ENCODE measurements at regions not wholly inside any gene's neighbourhood (a gene's known extent, or its start where the extent isn't known, plus 50 kb on each side); places are given as distances from the start of the nearest gene placed in this dataset.

DNA sequence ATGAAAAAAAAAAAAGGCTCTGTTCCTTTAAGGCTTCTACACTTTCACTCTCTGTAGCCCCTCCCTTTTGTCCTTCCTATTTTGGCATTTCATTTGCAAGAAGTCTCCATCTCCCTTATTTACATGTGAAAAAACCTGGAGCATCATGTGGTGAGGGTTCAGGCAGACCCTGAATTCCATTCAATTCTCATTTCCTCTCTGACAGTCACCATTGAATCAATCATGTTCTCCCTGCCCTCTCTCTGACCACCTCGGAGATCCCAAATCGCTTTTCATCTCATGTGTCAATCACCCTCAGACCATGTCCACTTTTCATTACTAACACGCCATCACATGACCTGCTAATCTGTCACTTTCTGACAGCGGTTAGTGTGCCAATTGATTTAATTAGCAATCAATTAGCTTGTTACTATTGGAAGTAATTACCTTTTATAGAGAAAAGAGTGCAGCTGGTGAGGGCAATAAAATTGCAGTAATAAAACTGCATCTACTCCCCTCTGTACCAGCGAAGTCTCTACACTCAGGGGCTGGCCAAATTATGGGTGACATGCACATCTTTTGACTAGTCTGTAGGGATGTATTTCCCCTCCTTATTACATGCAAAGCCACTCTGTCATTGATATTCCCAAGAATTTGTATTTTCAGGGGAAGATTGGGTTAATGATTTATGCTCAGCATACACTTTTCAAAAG lies 317.4 kb downstream of the EN1 start:
- no peaks in the 10 kb centered on the region for H3F3A ChIP-seq (ENCODE audit: insufficient read depth, low read length)
- H3K4me1 ChIP-seq (ENCODE audit: insufficient read depth, low read length, severe bottlenecking): no peaks in the 10 kb centered on the region
- H4K20me1 ChIP-seq (ENCODE audit: insufficient read depth, low read length): no peaks in the 10 kb centered on the region
- no peak overlapping the region for H3K4me3 ChIP-seq (ENCODE audit: low read depth, low read length, poor library complexity, severe bottlenecking)
- H3K9me3 ChIP-seq (ENCODE audit: low read length): no peaks in the 10 kb centered on the region
- no peaks in the 10 kb centered on the region for H3K9me2 ChIP-seq (ENCODE audit: low read depth, low read length)
- TF ChIP-seq EZH2 (IDR thresholded peaks at IDR 0.05; ENCODE audit: borderline replicate concordance, low read length): no peak
- TF ChIP-seq, protein P1, sequence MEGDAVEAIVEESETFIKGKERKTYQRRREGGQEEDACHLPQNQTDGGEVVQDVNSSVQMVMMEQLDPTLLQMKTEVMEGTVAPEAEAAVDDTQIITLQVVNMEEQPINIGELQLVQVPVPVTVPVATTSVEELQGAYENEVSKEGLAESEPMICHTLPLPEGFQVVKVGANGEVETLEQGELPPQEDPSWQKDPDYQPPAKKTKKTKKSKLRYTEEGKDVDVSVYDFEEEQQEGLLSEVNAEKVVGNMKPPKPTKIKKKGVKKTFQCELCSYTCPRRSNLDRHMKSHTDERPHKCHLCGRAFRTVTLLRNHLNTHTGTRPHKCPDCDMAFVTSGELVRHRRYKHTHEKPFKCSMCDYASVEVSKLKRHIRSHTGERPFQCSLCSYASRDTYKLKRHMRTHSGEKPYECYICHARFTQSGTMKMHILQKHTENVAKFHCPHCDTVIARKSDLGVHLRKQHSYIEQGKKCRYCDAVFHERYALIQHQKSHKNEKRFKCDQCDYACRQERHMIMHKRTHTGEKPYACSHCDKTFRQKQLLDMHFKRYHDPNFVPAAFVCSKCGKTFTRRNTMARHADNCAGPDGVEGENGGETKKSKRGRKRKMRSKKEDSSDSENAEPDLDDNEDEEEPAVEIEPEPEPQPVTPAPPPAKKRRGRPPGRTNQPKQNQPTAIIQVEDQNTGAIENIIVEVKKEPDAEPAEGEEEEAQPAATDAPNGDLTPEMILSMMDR (IDR thresholded peaks at IDR 0.05; ENCODE audit: low read length): no peak
- H3K27me3 ChIP-seq (ENCODE audit: insufficient read depth, low read length): no peaks in the 10 kb centered on the region
- no peak overlapping the region for H2AFZ ChIP-seq (ENCODE audit: low read length)
- no peak overlapping the region for H3K27ac ChIP-seq (ENCODE audit: low read depth, low read length, poor library complexity, severe bottlenecking)
- H3K4me2 ChIP-seq (ENCODE audit: low read length): no peak overlapping the region
- no peaks in the 10 kb centered on the region for H3K36me3 ChIP-seq (ENCODE audit: insufficient read depth, low read length)
- no peaks in the 10 kb centered on the region for H3K79me2 ChIP-seq (ENCODE audit: insufficient read depth, low read length)
- H3K9ac ChIP-seq (ENCODE audit: low read length): no peak overlapping the region

DNA sequence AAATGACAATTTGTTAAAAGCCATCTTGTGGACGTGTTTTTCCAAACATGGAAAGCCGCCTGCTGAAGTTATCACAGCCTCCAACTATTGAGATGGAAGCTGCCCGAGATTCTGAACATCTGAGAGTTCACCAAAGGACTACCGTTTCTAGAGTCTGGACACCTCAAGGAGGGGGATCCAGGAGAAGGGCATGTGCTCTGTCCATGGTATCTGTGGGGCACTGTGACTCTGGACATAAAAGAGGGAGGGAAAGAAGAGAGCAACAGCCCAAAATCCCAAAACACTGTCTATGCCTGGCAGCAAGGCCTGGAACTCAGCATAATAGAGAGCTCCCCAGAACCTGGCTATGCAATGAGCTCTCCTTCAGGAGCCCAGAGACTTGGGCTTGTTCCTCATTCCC lies 319.9 kb downstream of the EN1 start:
- no peak overlapping the region for H2AFZ ChIP-seq (ENCODE audit: low read length)
- H3K9me2 ChIP-seq (ENCODE audit: low read depth, low read length): no peaks in the 10 kb centered on the region
- H3K4me3 ChIP-seq (ENCODE audit: low read depth, low read length, poor library complexity, severe bottlenecking): no peak overlapping the region
- no peaks in the 10 kb centered on the region for H3K4me1 ChIP-seq (ENCODE audit: insufficient read depth, low read length, severe bottlenecking)
- H3F3A ChIP-seq (ENCODE audit: insufficient read depth, low read length): no peaks in the 10 kb centered on the region
- no peak overlapping the region for H3K9ac ChIP-seq (ENCODE audit: low read length)
- no peak overlapping the region for H3K4me2 ChIP-seq (ENCODE audit: low read length)
- no peak for TF ChIP-seq EZH2 (IDR thresholded peaks at IDR 0.05; ENCODE audit: borderline replicate concordance, low read length)
- TF ChIP-seq, protein P1 (IDR thresholded peaks at IDR 0.05; ENCODE audit: low read length): no peak
- no peak overlapping the region for H3K27ac ChIP-seq (ENCODE audit: low read depth, low read length, poor library complexity, severe bottlenecking)
- H3K9me3 ChIP-seq (ENCODE audit: low read length): no peaks in the 10 kb centered on the region
- no peaks in the 10 kb centered on the region for H3K79me2 ChIP-seq (ENCODE audit: insufficient read depth, low read length)
- no peaks in the 10 kb centered on the region for H4K20me1 ChIP-seq (ENCODE audit: insufficient read depth, low read length)
- no peaks in the 10 kb centered on the region for H3K36me3 ChIP-seq (ENCODE audit: insufficient read depth, low read length)
- no peaks in the 10 kb centered on the region for H3K27me3 ChIP-seq (ENCODE audit: insufficient read depth, low read length)

DNA sequence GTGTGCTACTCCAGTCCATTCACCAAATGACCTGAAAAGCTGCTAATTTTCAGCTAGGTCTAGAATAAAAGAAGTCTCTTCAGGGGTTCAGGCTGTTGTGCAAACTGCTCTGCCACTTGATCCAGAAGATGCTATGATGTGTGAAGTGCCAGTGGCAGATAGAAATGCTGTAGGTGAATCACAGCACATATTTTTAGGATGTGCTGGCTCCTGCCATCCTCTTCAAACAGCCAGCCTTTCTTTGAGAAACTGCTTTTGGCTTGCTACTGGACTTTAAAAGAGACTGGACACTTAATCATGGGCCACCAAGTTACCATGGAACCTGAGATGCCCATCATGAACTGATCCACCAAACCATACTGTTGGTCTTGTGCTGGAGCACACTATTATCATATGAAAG lies 322.1 kb downstream of the EN1 start:
- no peaks in the 10 kb centered on the region for H4K20me1 ChIP-seq (ENCODE audit: insufficient read depth, low read length)
- H3F3A ChIP-seq (ENCODE audit: insufficient read depth, low read length): no peaks in the 10 kb centered on the region
- no peaks in the 10 kb centered on the region for H3K9me3 ChIP-seq (ENCODE audit: low read length)
- no peaks in the 10 kb centered on the region for H3K4me1 ChIP-seq (ENCODE audit: insufficient read depth, low read length, severe bottlenecking)
- no peak for TF ChIP-seq EZH2 (IDR thresholded peaks at IDR 0.05; ENCODE audit: borderline replicate concordance, low read length)
- TF ChIP-seq, protein P1 (IDR thresholded peaks at IDR 0.05; ENCODE audit: low read length): no peak
- H3K79me2 ChIP-seq (ENCODE audit: insufficient read depth, low read length): no peaks in the 10 kb centered on the region
- no peak overlapping the region for H3K9ac ChIP-seq (ENCODE audit: low read length)
- H3K27me3 ChIP-seq (ENCODE audit: insufficient read depth, low read length): no peaks in the 10 kb centered on the region
- no peaks in the 10 kb centered on the region for H3K36me3 ChIP-seq (ENCODE audit: insufficient read depth, low read length)
- no peaks in the 10 kb centered on the region for H3K9me2 ChIP-seq (ENCODE audit: low read depth, low read length)
- no peak overlapping the region for H2AFZ ChIP-seq (ENCODE audit: low read length)
- H3K4me2 ChIP-seq (ENCODE audit: low read length): no peak overlapping the region
- no peak overlapping the region for H3K27ac ChIP-seq (ENCODE audit: low read depth, low read length, poor library complexity, severe bottlenecking)
- no peak overlapping the region for H3K4me3 ChIP-seq (ENCODE audit: low read depth, low read length, poor library complexity, severe bottlenecking)
